NK-92 treated with Interleukin-12 subunit alpha and Interleukin-12 subunit beta, amount 100 ng/mL, for 24 hours (cell line): ENCODE measurements at regions not wholly inside any gene's neighbourhood (a gene's known extent, or its start where the extent isn't known, plus 50 kb on each side); places are given as distances from the start of the nearest gene placed in this dataset.

ENCODE experiments used
- DNase-seq: peaks from one replicate; lab custom pipeline; 2025; lab: John Stamatoyannopoulos, UW

- no peak for DNase-seq
Observed at GRCh38 chr13:109977212-109977968, 191.0 kb upstream of the IRS2 start.

GRCh38 chr13:109976206-109976997 is 190.0 kb upstream of the IRS2 start:
- no peak for DNase-seq

DNA sequence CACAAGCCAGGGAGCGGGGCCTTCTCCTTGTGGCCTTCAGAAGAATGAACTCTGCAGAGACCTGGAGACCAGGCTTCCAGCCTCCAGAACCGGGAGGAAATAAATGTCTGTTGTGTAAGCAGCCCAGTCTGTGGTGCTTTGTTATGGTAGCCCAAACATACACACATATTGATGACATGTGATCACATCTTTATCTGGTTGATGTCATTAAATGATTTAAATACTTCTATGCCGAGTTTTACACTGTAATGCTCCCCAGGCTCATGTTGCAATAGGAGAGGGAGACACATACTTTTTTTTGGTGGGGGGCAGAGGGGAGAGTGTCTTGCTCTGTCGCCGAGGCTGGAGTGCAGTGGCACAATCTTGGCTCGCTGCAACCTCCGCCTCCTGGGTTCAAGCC is 188.0 kb upstream of the IRS2 start:
- no peak for DNase-seq

- DNase-seq: no peak
Observed at GRCh38 chr13:109973279-109973678, 186.9 kb upstream of the IRS2 start.

DNA sequence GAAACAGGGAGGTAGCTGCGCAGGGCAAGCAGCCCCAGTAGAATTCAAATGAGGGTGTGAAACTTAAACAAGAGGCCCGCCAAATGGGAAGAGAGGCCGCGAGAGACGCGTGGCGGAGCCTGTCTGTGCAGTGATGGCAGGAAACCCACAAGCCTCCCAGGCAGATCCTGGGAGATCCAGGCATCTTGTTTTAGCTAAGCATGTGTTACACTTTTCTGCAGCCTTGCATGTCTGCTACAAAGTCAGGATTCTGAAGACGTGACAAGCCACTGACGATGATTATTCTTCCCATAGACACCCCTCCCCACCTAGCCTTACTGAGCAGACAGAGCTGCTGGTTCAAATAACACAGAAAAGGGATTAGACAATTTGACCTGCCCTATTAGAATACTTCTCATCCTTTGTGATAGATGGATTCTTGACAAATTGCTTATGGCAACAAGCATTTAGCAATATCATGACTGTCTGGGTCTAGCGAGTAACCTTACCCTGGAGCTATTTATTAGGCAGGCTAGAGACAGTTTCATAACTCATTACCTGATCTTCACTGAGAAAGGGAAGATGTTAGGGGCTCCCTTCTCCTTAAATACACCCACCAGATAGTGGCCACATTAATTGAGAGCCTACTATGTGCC is 185.2 kb upstream of the IRS2 start:
- DNase-seq: no peak

GRCh38 chr13:109971006-109971405 is 184.6 kb upstream of the IRS2 start:
- no peak for DNase-seq

DNA sequence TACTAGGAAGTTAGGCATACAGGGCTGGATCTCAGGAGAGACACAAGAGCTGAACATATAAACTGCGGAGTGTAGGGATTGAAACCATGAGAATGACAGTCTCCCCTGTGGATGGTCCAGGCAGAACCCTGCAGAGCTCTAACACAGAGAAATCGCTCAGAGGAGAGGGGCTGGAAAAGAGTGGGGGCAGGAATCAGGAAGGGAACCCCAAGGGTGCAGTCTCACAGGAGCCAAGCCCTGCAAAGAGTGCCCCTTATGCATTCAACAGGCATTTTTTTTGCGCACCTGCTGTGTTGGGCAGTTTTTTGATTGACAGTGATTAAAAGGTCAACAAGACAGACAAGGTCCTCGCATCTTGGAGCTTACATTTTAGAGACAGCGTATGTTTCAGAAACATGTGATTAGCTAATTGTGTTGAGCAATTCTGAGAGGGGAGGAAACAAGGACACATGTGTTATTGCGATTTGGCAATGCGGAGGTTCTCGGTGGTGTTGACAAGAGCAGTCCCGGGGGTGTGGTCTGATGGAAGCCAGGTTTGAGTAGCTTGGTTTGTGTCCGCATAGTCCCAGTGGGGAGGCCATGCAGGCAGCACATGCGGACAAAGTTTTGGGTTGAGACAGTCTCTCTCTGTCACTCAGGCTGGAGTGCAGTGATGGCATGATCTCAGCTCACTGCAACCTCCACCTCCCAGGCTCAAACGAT is 182.6 kb upstream of the IRS2 start:
- DNase-seq: no peak

- no peak for DNase-seq
Observed at GRCh38 chr13:109963960-109964563, 177.7 kb upstream of the IRS2 start.

GRCh38 chr13:109963384-109963783 is 177.0 kb upstream of the IRS2 start:
- DNase-seq: no peak

DNA sequence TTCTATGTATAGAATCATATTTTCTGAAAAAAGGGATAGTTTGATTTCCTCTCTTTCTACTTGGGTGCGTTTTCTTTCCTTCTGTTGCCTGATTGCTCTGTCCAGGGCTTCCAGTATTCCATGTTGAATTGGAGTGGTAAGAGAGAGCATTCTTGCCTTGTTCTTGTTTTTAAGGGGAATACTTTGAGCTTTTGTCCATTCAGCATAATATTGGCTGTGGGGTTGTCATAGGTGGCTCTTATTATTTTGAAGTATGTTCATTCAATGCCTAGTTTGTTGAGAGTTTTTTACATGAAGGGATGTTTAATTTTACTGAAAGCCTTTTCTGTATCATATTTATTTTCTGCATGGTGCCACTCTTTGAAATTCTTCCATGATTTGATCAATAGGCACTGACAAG is 173.5 kb upstream of the IRS2 start:
- DNase-seq: no peak

DNA sequence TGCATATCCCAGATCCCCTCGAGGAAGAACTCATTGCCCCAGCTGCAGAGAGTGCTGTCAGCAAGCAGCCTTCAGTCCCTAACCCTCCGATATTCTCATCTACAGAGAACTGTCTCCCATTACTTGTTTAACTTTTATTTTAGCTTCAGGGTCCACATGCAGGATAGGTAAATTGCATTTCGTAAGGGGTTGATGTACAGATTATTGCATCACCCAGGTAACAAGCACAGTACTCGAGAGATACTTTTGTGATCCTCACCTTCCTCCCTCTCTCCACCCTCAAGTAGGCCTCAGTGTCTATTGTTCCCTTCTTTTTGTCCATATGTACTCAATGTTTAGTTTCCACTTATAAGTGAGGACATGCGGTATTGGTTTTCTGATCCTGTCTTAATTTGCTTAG is 171.5 kb upstream of the IRS2 start:
- DNase-seq: no peak

- DNase-seq: no peak
Observed at GRCh38 chr13:109955598-109955997, 169.2 kb upstream of the IRS2 start.

- DNase-seq: no peak
Observed at GRCh38 chr13:109954441-109954840, 168.1 kb upstream of the IRS2 start.

GRCh38 chr13:109951491-109951890 is 165.1 kb upstream of the IRS2 start:
- no peak for DNase-seq

GRCh38 chr13:109949397-109949796 is 163.0 kb upstream of the IRS2 start:
- no peak for DNase-seq

GRCh38 chr13:109947006-109947405 is 160.6 kb upstream of the IRS2 start:
- DNase-seq: no peak

DNA sequence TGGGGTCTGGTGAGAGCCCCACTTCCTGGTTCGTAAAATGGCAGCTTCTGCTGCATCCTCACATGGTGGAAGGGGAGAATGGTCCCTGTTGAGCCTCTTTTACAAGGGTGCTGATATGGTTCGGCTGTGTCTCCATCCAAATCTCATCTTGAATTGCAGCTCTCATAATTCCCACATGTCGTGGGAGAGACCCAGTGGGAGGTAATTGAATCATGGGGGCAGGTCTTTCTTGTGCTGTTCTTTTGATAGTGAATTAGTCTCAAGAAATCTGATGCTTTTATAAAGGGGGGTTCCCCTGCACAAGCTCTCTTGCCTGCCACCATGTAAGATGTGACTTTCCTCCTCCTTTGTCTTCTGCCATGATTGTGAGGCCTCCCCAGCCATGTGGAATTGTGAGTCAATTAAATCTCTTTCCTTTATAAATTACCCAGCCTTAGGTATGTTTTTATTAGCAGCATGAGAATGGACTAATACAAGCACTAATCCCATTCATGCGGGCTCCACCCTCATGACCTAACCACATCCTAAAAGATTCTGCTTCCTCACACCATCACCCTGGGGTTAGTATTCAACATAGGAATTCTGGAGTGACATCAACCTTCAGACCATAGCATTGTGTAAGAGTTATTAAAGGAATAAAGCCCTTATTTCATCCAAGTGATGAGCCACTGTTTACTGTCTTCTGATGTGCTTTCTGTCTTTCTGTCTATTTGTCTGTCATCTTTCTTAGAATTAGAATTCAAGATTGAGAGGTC is 159.0 kb upstream of the IRS2 start:
- no peak for DNase-seq

GRCh38 chr13:109941951-109942350 is 155.6 kb upstream of the IRS2 start:
- no peak for DNase-seq

DNA sequence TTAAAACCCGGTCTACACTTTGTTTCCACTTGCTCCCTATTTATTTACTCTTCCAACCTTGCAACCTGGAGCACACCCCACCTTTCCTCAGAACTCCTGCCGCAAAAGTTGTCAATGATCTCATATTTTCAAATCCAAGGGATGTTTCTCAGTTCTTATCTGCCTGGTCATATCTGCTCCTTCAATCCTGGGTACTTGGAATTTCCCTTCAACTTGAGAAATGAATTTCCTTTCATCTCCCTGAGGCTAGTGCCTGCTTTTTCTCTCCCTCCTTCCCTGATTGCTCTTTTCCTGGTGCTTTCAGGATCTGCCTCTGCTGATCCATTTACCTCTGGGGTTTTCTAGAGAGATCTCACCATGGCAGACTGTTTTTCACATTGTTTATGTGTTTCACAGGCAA is 154.8 kb upstream of the IRS2 start:
- DNase-seq: no peak

DNA sequence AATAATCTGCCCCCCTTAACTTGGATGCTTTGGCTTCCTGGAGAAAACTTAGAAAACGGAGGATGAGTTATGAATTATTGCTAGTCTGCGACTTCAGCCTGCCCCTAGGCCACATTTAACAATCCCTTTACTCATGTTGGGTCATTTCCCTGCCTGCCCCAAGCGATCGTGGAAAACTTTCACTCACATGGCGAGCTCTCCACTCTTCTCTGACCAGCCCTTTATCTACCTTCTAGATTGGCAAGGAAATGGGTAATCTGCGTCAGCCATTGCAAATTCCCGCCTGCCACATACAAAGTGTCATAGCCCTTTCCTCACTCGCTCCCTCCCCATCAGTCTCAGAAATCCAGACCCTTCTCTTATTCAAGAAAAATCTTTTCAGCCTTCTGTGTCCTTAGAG is 154.3 kb upstream of the IRS2 start:
- DNase-seq: no peak

DNA sequence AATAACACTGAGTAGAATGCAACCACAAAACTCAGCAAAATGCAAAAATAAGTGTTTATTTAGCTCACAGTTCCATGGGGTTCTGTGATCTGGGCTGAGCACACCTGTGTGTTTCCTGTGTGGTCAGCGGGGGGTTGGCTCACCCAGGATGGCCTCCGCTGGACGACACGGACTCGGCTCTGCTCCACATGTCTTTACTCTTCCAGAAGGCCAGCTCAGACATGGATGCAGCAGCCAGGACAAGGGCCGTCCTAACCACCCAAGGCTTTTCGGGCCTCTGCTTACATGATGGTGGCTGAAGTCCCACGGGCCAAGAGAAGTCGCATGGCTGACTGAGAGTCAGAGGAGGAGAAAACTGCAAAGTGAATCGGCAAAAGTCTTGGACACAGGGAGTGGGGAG is 153.5 kb upstream of the IRS2 start:
- no peak for DNase-seq
